ENCODE measurements at regions not wholly inside any gene's neighbourhood (a gene's known extent, or its start where the extent isn't known, plus 50 kb on each side); places are given as distances from the start of the nearest gene placed in this dataset.

DNA sequence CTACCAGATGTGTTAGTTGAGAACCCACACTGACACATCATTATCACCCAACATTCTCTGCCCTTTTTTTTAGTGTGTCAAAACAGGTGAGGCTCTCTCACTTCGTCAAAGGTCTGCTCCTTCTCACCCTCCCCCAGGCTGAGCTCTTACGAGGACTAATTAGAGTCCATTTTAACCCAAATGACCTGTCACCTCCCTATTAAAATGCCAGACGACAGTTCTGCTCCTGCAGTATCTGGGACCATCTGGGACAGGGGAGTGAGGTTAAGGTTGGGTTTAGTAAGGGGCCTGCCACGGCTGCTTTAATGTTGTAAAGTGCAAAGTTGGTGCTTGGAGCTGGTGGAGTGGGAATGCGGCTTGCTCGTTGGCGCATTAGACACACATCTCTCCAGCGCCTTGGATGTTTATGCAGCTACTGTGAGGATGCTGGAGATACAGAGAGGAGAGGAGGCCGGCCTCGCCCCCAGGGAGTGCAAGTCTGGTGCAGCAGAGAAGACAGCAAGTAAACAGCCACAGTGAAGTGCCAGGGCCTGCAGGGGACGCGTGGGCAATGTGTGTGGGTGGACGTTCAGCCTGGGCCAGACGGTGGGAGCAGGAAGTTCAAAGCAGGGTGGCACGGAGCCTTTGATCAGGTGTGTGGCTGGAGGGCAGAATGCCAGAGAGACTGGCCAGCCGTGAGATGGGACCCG lies 96.2 kb downstream of the C9orf50 start:
- no peak overlapping the region for H3K4me3 ChIP-seq (ENCODE audit: control insufficient read depth, low read depth, low read length)
- TF ChIP-seq, protein P1, sequence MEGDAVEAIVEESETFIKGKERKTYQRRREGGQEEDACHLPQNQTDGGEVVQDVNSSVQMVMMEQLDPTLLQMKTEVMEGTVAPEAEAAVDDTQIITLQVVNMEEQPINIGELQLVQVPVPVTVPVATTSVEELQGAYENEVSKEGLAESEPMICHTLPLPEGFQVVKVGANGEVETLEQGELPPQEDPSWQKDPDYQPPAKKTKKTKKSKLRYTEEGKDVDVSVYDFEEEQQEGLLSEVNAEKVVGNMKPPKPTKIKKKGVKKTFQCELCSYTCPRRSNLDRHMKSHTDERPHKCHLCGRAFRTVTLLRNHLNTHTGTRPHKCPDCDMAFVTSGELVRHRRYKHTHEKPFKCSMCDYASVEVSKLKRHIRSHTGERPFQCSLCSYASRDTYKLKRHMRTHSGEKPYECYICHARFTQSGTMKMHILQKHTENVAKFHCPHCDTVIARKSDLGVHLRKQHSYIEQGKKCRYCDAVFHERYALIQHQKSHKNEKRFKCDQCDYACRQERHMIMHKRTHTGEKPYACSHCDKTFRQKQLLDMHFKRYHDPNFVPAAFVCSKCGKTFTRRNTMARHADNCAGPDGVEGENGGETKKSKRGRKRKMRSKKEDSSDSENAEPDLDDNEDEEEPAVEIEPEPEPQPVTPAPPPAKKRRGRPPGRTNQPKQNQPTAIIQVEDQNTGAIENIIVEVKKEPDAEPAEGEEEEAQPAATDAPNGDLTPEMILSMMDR (conservative IDR thresholded peaks at IDR 0.05; ENCODE audit: control insufficient read depth, insufficient read depth, low read depth, low read length), result no peak
- no peak for DNase-seq (ENCODE audit: low read depth)

DNA sequence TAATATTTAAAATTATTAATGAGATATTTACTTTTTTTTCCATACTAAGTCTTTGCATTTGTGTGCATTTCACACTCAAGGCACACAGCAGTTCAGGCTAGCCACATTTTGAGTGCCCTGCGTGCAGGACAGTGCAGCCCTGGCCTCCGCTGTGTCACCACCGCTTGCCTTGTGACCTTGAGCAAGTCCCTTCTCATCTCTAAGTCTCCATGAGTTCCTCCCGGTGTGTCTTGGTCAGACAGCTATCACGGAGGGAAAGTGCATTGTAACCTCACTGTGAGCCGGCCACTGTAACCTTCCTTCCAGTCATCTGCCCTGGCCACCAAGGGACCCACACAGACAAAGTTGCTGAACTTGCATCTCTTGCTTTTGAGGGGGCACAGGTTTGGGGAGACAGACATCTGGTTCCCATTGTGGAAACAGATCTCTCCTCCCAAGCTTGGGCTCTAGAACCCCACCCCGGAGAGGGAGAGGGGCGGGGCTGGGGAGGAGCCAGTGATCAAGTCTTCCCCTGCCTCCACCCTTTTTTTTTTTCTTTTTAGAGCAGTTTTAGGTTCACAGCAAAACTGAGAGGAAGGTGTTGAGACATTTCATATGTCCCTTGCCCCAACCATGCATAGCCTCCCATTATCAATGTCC lies 96.8 kb downstream of the C9orf50 start:
- H3K4me3 ChIP-seq (ENCODE audit: control insufficient read depth, low read depth, low read length), result no peak overlapping the region
- DNase-seq (ENCODE audit: low read depth), result no peak
- TF ChIP-seq, protein P1 (conservative IDR thresholded peaks at IDR 0.05; ENCODE audit: control insufficient read depth, insufficient read depth, low read depth, low read length), result no peak

DNA sequence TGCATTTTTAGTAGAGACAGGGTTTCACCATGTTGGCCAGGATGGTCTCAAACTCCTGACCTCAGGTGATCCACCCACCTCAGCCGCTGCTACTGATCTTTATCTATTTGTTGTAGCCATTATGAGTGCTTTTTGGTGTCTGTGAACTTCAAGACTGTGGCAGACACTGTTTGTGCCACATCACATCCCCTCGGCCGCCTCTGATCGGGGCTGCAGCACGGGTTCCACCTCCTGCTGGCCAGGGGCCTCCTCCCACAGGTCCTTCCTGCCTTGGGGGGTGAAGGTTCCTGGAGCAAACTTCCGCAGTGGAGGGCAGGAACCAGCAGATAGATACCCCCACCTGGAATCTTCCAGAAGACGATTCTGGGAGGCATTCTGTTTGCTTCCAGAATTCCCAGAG lies 98.5 kb downstream of the C9orf50 start:
- no peak overlapping the region for H3K4me3 ChIP-seq (ENCODE audit: control insufficient read depth, low read depth, low read length)
- DNase-seq (ENCODE audit: low read depth), result no peak
- TF ChIP-seq, protein P1 (conservative IDR thresholded peaks at IDR 0.05; ENCODE audit: control insufficient read depth, insufficient read depth, low read depth, low read length), result no peak

DNA sequence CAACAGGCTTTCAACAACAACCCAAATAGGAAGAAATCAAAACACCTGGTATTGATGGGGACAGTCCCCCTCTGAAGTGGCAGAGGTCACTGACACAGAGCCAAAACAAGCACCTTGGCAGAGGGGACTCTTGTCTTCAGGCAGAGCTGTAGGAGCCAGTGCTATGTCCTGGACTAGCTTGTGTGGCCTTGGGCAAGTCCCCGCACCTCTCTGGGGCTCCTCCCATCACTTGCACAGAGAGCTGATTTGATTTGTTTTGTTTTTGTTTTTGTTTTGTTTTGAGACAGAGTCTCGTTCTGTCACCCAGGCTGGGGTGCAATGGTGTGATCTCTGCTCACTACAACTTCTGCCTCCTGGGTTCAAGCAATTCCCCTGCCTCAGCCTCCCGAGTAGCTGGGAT lies 100.8 kb downstream of the C9orf50 start:
- TF ChIP-seq, protein P1 (conservative IDR thresholded peaks at IDR 0.05; ENCODE audit: control insufficient read depth, insufficient read depth, low read depth, low read length), result no peak
- DNase-seq (ENCODE audit: low read depth), result no peak
- no peak overlapping the region for H3K4me3 ChIP-seq (ENCODE audit: control insufficient read depth, low read depth, low read length)

DNA sequence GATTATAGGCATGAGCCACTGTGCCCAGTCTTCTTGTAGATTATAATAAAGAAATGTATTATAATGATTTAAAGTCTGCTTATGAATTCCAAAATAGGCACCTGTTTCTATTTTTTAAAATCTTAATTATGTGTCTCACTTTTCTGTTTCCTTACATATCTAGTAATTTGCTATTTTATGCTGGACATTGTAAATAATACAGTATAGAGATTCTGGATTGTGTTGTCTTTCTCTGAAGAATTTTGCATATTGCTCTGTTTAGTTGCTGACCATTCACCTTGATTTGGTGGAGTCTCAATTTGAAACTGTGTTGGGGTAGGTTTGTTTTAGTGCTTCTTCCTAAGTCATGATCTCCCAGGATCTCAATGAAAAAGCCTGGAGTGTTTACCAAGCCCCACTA lies 102.8 kb downstream of the C9orf50 start:
- no peak overlapping the region for H3K4me3 ChIP-seq (ENCODE audit: control insufficient read depth, low read depth, low read length)
- TF ChIP-seq, protein P1 (conservative IDR thresholded peaks at IDR 0.05; ENCODE audit: control insufficient read depth, insufficient read depth, low read depth, low read length), result no peak
- no peak for DNase-seq (ENCODE audit: low read depth)

DNA sequence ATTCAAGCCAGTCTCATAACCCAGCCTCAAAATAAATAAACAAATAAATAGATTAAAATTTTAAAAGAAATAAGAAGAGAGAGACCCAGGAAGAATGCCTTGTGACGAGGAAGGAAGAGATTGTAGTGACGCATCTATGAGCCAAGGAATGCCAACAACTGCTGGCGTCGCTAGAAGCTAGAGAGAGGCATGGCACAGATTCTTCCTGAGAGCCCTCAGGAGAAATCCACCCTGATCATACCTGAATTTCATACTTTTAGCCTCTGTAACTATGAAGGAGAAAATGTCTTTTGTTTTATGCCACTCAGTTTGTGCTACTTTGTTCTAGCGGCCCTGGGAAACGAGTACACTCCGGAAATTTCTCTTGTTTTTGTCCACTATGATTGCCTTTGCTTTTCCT lies 103.9 kb downstream of the C9orf50 start:
- H3K4me3 ChIP-seq (ENCODE audit: control insufficient read depth, low read depth, low read length), result no peak overlapping the region
- DNase-seq (ENCODE audit: low read depth), result no peak
- TF ChIP-seq, protein P1 (conservative IDR thresholded peaks at IDR 0.05; ENCODE audit: control insufficient read depth, insufficient read depth, low read depth, low read length), result no peak

Data from fibroblast of mammary gland (primary cell).